GM19328 (cell line): ENCODE measurements at regions not wholly inside any gene's neighbourhood (a gene's known extent, or its start where the extent isn't known, plus 50 kb on each side); places are given as distances from the start of the nearest gene placed in this dataset.

Experiments used
- ATAC-seq: cut with Tn5 transposase; IDR thresholded peaks from one replicate; pipeline ENCODE4 v1.9.1; 2021; ENCODE audit warnings: mild to moderate bottlenecking, moderate library complexity; ENCODE audit not compliant: unreplicated experiment

DNA sequence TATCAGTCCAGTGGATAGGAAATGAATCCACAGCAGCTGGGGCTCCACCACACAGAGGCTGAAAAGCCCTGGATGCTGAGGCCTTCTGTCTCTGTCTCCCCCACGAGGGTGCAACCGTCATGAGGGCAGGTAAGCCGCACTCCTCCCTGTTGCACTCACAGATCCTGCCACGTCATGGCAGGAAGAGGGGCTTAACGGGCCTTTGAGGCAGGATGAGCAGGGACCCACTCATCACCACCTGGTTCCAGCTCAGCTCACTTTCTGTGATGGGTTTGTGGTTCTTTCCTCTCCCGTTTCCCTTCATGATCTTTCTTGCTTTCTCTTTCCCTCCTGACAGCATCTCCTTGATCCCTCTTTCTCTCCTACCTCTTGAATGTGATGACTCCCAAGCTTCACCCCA lies 575.2 kb downstream of the CCDC171 start:
- ATAC-seq: no peak

DNA sequence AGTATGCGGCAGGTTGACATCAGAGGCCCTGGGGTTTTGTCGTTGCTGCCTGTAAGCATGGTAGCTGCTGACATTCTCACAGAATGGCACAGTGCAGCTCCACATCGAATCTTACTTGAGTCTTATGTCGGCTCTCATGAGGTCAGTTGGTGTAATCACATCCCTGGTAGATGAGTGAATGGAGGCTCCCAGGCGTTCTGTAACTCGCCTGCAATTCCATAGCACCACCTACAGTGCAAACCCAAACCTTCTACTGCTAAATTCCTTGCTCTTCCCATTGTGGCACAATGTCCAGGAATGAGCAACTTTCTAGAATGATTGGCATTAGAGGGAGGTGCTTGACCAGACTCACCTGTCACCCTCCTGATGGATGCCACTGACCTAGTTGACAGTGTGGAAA lies 578.4 kb downstream of the CCDC171 start:
- no peak for ATAC-seq

DNA sequence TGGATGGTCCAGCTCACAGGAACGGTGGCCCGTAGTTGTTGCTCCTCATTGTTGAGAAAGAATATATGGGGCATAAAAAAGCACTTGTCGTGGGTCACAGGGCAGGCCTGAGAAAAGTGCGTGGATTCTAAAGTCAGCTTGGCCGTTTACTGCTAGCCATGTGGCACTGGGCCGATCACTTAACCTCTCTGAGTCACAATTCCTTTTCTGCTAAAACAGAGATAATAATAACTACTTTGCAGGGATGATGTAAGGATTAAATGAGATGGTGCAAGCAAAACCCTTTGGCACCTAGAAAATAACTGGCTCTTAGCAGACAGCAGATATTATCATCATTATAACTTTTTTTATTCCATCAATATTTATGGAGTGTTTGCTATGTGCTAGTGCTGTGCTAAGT lies 579.7 kb downstream of the CCDC171 start:
- ATAC-seq: no peak

- ATAC-seq: no peak
These were observed 580.2 kb downstream of the CCDC171 start for GRCh38 chr9:16133032-16133431.

DNA sequence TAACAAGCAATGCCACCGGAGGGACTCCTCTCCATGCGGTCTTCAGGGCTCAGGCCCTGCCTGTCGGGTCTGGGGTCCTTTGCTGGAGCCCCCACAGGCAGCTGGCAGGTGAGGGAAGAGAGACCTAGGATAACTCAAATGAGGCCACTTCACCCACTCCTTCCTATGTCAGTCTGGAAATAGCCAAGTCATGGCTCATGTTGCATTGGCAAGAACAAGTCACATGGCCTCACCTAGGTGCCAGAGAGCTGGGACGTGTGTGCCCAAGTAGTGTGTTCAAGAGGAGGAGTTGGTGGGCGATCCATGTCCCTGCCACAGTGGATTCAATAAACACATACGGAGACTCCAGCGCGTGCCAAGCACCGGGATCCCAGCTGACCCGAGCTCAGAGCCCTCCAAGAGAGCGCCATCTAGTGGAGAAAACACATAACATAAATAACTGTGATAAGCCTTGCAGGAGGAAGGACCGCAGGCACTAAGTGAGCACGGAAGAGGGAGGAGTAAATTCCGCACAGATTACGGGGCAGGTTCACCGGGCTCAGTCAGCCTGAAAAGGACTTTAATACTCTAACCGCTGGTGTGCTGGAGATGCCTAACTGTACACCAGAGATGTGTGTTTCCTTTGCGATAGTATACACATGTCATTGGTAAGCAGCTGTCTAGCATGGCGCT lies 580.8 kb downstream of the CCDC171 start:
- ATAC-seq: peak; percentile 65

GRCh38 chr9:16134351-16134750 lies 581.5 kb downstream of the CCDC171 start:
- no peak for ATAC-seq

DNA sequence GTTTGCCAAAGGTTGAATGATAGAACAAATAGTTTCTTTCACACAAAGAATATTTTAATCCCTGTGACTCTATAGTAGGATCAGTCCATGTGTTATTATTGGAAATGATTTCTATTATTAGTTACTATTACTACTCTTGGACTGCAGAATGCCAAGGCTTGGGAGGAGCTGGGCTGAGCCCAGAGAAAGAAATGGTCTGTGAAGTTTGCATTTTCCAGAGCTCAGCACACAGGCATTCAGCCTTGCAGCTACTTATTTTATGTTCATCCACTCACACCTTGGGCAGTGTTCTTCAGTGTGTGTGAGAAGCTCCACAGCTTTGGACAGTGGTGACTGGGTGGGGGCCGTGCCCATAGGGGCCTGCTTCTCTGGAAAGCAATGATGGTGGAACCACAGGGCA lies 583.1 kb downstream of the CCDC171 start:
- ATAC-seq: no peak

DNA sequence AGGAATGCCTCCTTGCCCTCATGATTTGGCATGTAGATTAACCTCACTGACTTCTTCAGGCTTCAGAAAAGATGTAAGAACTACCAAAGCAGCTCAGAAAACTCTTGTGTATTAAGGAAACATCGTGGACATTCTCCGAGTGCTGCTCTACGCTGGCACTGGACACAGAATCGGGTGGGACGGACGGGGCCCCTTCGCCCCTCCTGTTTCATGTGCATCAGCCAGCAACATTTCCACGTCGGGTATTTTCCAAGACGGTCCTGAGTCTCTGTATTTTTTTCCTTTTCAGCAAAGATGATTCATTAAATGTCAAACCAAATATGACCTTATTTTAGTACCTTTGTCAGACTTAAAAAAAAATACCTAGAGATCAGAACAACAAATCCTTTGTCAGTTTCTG lies 583.6 kb downstream of the CCDC171 start:
- ATAC-seq: no peak

DNA sequence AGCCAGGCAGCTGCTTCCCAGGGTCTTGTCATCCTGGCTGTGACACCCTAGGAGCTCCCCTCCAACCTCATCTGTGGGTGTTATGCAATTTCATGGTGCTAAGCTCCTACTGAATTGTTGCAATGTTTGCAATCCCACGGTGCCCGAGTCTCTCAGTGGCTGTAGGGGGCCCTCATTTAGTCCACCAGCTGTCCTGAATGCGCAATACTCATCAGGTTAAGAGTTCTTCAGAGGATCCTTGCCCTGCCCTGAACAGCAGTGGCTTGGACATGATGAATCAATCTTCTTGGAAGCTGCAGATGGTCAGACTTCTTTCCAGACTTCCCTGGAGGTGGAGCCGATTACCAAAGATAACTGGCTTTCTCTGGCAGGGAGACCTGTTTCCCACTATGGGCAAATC lies 584.1 kb downstream of the CCDC171 start:
- no peak for ATAC-seq

DNA sequence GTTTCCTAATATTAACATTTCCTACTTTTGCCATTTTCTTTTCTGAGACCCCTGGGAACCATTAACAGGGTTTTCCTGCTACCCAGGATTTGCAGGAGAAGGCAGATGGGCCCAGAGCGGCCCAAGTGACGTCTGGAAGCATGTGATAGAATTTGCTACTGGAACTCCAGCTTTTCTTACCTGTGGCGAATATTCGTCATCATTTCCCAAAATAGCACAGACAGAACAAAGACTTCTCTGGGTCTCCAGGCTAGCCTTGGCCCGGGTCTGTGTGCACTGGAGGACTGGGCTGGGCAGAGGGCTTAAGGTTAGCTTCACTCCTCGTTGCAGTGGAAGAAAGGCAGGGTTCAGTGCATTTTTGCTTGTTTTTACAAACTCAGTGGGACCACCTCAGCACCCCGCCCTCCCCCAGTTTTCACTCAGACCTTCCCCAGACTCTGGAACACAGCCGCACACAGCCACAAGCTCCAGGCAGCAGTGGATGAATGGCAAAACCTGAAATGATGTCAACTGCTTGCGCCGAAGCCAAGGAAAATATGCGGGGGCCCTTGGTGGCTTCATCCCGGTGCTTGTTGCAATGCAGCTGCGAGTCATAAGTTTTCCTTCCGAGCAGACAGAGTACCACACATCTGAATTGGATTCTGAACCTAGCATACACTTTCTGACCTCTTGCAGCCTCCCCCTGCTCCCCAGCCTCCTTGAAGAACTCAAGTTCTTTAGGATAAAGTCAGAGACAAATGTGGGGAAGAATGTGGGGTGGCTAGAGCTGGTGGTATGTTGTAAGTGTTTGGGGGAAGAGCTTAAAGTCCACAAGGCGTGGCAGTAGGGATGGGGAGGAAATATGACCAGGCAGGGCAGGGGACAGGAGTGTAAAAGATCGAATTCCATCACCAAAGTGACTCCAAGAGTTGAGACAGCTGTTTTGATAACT lies 586.0 kb downstream of the CCDC171 start:
- ATAC-seq: no peak

- ATAC-seq: no peak
These were observed 586.9 kb downstream of the CCDC171 start for GRCh38 chr9:16139774-16140173.

- ATAC-seq: no peak
These were observed 590.5 kb downstream of the CCDC171 start for GRCh38 chr9:16143310-16143709.

GRCh38 chr9:16143947-16144890 lies 591.4 kb downstream of the CCDC171 start:
- no peak for ATAC-seq

DNA sequence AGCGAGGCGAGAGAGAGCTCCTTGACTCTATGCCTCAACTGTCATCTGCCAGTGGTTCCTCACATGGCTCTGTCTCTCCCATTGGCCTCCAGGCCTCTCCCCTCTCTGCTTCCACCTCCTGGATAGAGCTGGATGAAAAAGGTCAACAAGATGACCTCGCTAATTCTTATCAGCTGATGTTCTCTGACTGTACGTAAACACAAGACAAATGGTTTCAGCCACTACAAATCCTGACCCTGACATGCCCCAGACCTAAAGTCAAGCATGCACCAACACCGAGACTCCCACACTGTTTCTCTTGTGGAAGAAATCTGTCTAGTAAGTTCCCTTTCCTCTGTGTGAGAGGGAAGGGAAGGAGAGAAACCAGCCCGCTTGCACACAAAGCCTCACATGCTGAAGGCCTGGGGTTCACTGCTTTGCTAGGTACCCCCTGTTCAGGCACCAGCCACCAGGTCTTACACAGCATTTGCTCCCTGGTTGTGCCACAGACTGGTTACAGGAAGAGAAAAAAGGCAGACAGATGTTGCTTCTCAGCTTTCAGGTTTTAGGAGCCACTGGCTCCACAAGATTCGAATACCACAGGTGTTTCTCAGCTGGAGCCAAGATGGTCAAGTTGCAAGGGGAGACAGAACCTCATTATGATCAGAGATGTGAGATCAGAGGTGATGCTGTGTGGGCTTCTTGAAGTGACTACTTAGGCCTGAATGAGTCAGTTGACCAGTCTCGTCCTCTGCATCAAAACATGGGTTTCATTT lies 592.5 kb downstream of the CCDC171 start:
- no peak for ATAC-seq

- no peak for ATAC-seq
These were observed 594.9 kb downstream of the CCDC171 start for GRCh38 chr9:16147726-16148125.

- no peak for ATAC-seq
These were observed 597.7 kb downstream of the CCDC171 start for GRCh38 chr9:16150501-16150900.

GRCh38 chr9:16150938-16151650 lies 598.3 kb downstream of the CCDC171 start:
- ATAC-seq: no peak

- ATAC-seq: no peak
These were observed 599.6 kb downstream of the CCDC171 start for GRCh38 chr9:16152276-16153101.

DNA sequence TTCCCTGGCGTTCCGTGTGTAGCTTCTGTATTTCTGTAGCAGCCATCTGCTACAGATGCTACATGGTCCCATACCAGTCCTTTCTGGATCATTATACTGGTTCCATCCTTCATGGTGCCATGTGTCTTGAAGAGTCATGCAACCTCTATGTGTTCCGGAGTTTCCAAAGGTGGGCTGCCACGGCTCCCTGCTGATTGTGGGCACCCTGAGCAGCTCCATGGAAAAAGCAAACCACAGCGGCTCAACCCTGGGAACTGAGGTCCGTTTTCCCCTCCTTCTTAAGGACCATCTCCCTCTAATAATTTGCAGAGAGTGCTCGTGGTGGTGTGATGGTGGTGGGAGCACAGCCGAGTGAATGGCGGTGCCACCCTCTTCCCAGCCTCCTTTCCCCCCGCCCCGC lies 600.4 kb downstream of the CCDC171 start:
- ATAC-seq: no peak
